SK-N-SH (cell line): ENCODE measurements at regions not wholly inside any gene's neighbourhood (a gene's known extent, or its start where the extent isn't known, plus 50 kb on each side); places are given as distances from the start of the nearest gene placed in this dataset.

ENCODE experiments used
- FOSL2 ChIP-seq: IDR thresholded peaks from 2 replicates; pipeline ENCODE4 v1.4.0; 2012; ENCODE audit warnings: low read depth, mild to moderate bottlenecking, moderate library complexity, borderline replicate concordance
- GABPA ChIP-seq: IDR thresholded peaks from 2 replicates; pipeline ENCODE4 v1.4.0; 2012; ENCODE audit warnings: low read depth, mild to moderate bottlenecking
- MEF2A ChIP-seq: IDR thresholded peaks from 2 replicates; pipeline ENCODE4 v1.4.0; 2012; ENCODE audit warnings: low read depth, borderline replicate concordance
- MXI1 ChIP-seq: IDR thresholded peaks from 2 replicates; pipeline ENCODE4 v1.6.1; 2012; ENCODE audit warnings: mild to moderate bottlenecking, low read depth, low read length, improper control_type of control experiment
- POLR2AphosphoS5 ChIP-seq: IDR thresholded peaks from 2 replicates; pipeline ENCODE4 v1.6.1; 2012; ENCODE audit warnings: low read depth, low read length
- RAD21 ChIP-seq: IDR thresholded peaks from 2 replicates; pipeline ENCODE4 v1.6.1; 2012; ENCODE audit warnings: mild to moderate bottlenecking, low read length
- RCOR1 ChIP-seq: fragments of 150-350 bp; IDR thresholded peaks from 2 replicates; pipeline ENCODE4 v1.6.1; 2017; ENCODE audit warnings: antibody characterized with exemption, low read length
- RFX5 ChIP-seq: IDR thresholded peaks from 2 replicates; pipeline ENCODE4 v1.6.1; 2012; ENCODE audit warnings: mild to moderate bottlenecking, improper control_type of control experiment, low read length
- RXRA ChIP-seq: IDR thresholded peaks from 2 replicates; pipeline ENCODE4 v1.4.0; 2012; ENCODE audit warnings: low read depth, mild to moderate bottlenecking, borderline replicate concordance
- TCF12 ChIP-seq: IDR thresholded peaks from 2 replicates; pipeline ENCODE4 v1.4.0; 2012
- TF ChIP-seq, protein P1 (sequence below): fragments of 200-600 bp; sonication (generic); IDR thresholded peaks from 2 replicates; pipeline ENCODE4 v1.6.1; 2017; ENCODE audit warnings: antibody characterized with exemption, mild to moderate bottlenecking, moderate library complexity
- TF ChIP-seq, protein P2 (sequence below): IDR thresholded peaks from 2 replicates; pipeline ENCODE4; 2012
- TF ChIP-seq, protein P3 (sequence below): IDR thresholded peaks from 2 replicates; pipeline ENCODE4 v1.4.0; 2012; ENCODE audit warnings: low read depth
- TF ChIP-seq, protein P4 (sequence below): IDR thresholded peaks from 2 replicates; pipeline ENCODE4 v1.6.1; 2012; ENCODE audit warnings: mild to moderate bottlenecking, low read depth, low read length, moderate library complexity

DNA sequence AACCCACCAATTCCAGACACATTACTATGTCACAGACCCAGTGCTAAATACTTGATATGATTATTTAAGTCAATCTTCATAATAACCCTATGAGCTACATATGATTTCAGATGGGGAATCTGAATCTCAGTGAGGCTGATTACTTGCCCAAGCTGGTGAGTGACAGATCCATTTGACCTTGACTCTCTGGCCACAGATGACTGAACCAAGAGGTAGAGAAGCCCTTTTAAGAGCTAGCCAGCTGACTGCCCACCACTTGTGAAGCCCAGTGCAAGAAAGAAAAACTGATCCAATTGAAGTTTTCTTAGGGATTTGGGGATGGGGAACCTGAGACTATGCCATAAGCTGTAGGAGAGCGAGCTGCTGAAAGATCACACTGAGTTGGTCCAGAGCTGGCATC, 124.7 kb upstream of the SPATA12 start:
- TF ChIP-seq POLR2AphosphoS5: no peak
- TF ChIP-seq RCOR1: no peak
- no peak for TF ChIP-seq RAD21
- no peak for TF ChIP-seq TCF12
- TF ChIP-seq, protein P1, sequence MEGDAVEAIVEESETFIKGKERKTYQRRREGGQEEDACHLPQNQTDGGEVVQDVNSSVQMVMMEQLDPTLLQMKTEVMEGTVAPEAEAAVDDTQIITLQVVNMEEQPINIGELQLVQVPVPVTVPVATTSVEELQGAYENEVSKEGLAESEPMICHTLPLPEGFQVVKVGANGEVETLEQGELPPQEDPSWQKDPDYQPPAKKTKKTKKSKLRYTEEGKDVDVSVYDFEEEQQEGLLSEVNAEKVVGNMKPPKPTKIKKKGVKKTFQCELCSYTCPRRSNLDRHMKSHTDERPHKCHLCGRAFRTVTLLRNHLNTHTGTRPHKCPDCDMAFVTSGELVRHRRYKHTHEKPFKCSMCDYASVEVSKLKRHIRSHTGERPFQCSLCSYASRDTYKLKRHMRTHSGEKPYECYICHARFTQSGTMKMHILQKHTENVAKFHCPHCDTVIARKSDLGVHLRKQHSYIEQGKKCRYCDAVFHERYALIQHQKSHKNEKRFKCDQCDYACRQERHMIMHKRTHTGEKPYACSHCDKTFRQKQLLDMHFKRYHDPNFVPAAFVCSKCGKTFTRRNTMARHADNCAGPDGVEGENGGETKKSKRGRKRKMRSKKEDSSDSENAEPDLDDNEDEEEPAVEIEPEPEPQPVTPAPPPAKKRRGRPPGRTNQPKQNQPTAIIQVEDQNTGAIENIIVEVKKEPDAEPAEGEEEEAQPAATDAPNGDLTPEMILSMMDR: no peak
- TF ChIP-seq, protein P2, sequence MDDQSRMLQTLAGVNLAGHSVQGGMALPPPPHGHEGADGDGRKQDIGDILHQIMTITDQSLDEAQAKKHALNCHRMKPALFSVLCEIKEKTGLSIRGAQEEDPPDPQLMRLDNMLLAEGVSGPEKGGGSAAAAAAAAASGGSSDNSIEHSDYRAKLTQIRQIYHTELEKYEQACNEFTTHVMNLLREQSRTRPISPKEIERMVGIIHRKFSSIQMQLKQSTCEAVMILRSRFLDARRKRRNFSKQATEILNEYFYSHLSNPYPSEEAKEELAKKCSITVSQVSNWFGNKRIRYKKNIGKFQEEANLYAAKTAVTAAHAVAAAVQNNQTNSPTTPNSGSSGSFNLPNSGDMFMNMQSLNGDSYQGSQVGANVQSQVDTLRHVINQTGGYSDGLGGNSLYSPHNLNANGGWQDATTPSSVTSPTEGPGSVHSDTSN: no peak
- no peak for TF ChIP-seq MEF2A
- no peak for TF ChIP-seq RXRA
- no peak for TF ChIP-seq FOSL2
- TF ChIP-seq, protein P3, sequence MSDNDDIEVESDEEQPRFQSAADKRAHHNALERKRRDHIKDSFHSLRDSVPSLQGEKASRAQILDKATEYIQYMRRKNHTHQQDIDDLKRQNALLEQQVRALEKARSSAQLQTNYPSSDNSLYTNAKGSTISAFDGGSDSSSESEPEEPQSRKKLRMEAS: no peak
- TF ChIP-seq MXI1: no peak
- TF ChIP-seq, protein P4, sequence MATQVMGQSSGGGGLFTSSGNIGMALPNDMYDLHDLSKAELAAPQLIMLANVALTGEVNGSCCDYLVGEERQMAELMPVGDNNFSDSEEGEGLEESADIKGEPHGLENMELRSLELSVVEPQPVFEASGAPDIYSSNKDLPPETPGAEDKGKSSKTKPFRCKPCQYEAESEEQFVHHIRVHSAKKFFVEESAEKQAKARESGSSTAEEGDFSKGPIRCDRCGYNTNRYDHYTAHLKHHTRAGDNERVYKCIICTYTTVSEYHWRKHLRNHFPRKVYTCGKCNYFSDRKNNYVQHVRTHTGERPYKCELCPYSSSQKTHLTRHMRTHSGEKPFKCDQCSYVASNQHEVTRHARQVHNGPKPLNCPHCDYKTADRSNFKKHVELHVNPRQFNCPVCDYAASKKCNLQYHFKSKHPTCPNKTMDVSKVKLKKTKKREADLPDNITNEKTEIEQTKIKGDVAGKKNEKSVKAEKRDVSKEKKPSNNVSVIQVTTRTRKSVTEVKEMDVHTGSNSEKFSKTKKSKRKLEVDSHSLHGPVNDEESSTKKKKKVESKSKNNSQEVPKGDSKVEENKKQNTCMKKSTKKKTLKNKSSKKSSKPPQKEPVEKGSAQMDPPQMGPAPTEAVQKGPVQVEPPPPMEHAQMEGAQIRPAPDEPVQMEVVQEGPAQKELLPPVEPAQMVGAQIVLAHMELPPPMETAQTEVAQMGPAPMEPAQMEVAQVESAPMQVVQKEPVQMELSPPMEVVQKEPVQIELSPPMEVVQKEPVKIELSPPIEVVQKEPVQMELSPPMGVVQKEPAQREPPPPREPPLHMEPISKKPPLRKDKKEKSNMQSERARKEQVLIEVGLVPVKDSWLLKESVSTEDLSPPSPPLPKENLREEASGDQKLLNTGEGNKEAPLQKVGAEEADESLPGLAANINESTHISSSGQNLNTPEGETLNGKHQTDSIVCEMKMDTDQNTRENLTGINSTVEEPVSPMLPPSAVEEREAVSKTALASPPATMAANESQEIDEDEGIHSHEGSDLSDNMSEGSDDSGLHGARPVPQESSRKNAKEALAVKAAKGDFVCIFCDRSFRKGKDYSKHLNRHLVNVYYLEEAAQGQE: no peak
- TF ChIP-seq GABPA: no peak
- TF ChIP-seq RFX5: no peak
